Panc1 (cell line): ENCODE measurements at regions not wholly inside any gene's neighbourhood (a gene's known extent, or its start where the extent isn't known, plus 50 kb on each side); places are given as distances from the start of the nearest gene placed in this dataset.

Experiments
- ATAC-seq: fragments of 200-7000 bp; cut with Tn5 transposase; 2 replicates; pipeline ENCODE4 v1.9.1; 2020; ENCODE audit warnings: mild to moderate bottlenecking, moderate library complexity
- BruUV-seq: library from RNA; stranded (reverse); fragments of 400-500 nt; replicated peaks from 2 replicates; lab custom pipeline; 2021; lab: Mats Ljungman, UMichigan
- CTCF ChIA-PET: fragments of 300-600 bp; sonication (Branson Sonifier 250); formaldehyde crosslinking; loops from one replicate; lab custom pipeline; 2022; ENCODE audit warnings: antibody characterized with exemption; lab: Charles Lee
- POLR2A ChIA-PET: fragments of 300-600 bp; sonication (Branson Sonifier 250); formaldehyde crosslinking; loops from one replicate; lab custom pipeline; 2022; ENCODE audit warnings: antibody characterized with exemption; lab: Charles Lee
- DNase-seq: peaks from one replicate; pipeline ENCODE4 v3.0.0-alpha.2; 2010; ENCODE audit warnings: low read depth, low spot score
- H3K27ac ChIP-seq: 2 replicates; pipeline ENCODE4 v1.5.1; 2011; ENCODE audit warnings: mild to moderate bottlenecking, low read length, inconsistent platforms
- H3K27me3 ChIP-seq: fragments of 200-500 bp; sonication (Bioruptor generic); 2 replicates; pipeline ENCODE4 v1.6.0; 2014; ENCODE audit warnings: low read length, inconsistent platforms; ENCODE audit not compliant: control insufficient read depth, insufficient read depth
- H3K36me3 ChIP-seq: fragments of 200-500 bp; sonication (Bioruptor generic); 2 replicates; pipeline ENCODE4 v1.5.1; 2014; ENCODE audit warnings: inconsistent platforms, mild to moderate bottlenecking, low read length, moderate library complexity; ENCODE audit not compliant: control insufficient read depth, insufficient read depth
- H3K4me1 ChIP-seq: 2 replicates; pipeline ENCODE4 v1.5.1; 2011; ENCODE audit warnings: inconsistent platforms, mild to moderate bottlenecking, low read length, moderate library complexity; ENCODE audit not compliant: control insufficient read depth, insufficient read depth
- H3K4me3 ChIP-seq, 2 experiments: 2 replicates each; pipeline ENCODE4 v1.5.1; 2011 to 2012; ENCODE audit warnings: low read depth in 2 of 2, low read length in 2 of 2, mild to moderate bottlenecking in 2 of 2, inconsistent platforms in 1 of 2, moderate library complexity in 1 of 2
- H3K9me3 ChIP-seq: fragments of 200-500 bp; sonication (Bioruptor generic); 2 replicates; pipeline ENCODE4 v1.5.1; 2014; ENCODE audit warnings: low read depth, mild to moderate bottlenecking, inconsistent platforms, low read length, moderate library complexity; ENCODE audit not compliant: control insufficient read depth, insufficient read depth
- POLR2AphosphoS5 ChIP-seq: IDR thresholded peaks from 2 replicates; pipeline ENCODE4 v1.6.1; 2012; ENCODE audit warnings: mild to moderate bottlenecking, low read depth, low read length, moderate library complexity
- SIN3A ChIP-seq: IDR thresholded peaks from 2 replicates; pipeline ENCODE4 v1.6.1; 2012; ENCODE audit warnings: low read depth, mild to moderate bottlenecking, low read length, moderate library complexity, borderline replicate concordance; ENCODE audit not compliant: insufficient read depth
- TCF7L2 ChIP-seq: IDR thresholded peaks from 2 replicates; pipeline ENCODE4 v1.6.1; 2011; ENCODE audit warnings: mild to moderate bottlenecking, low read depth, low read length, inconsistent platforms
- in situ Hi-C: cut with HindIII; loops from 2 replicates; pipeline ENCODE4 v1.10.0; 2016; ENCODE audit warnings: low sequenced_read_pairs, low pct_unique_long_range_greater_than_20kb
- intact Hi-C: fragments of 100-400 bp; cut with micrococcal nuclease; formaldehyde crosslinking; loops from one replicate; pipeline ENCODE4 v1.10.0; 2022; ENCODE audit not compliant: unreplicated experiment
- TF ChIP-seq, protein P1 (sequence below), 2 experiments: IDR thresholded peaks; 2 replicates each; pipeline ENCODE4 v1.6.1; 2011 to 2012; ENCODE audit warnings: low read depth in 2 of 2, control low read depth in 1 of 2, low read length in 1 of 2, mild to moderate bottlenecking in 1 of 2, moderate library complexity in 1 of 2; ENCODE audit not compliant: insufficient read depth in 1 of 2
- TF ChIP-seq, protein P2 (sequence below): fragments of 450-650 bp; IDR thresholded peaks from 2 replicates; pipeline ENCODE4 v1.5.1; 2017; ENCODE audit warnings: mild to moderate bottlenecking

DNA sequence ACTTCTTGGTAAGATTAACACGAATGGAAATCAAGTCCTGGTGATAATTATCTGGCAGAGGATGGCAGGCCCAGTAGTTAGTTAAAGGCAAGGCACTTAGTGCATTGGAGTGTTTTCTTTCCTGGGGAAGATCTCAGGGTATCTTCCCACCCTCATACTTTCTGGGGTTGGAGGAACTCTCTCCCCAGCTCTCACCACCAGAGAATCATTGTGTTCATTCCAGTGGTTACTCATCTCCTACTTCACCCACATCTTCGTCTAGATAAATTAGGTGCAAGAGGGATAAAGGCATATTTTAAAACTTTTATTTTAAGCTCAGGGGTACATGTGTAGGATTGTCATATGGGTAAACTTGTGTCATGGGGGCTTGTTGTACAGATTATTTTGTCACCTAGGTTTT, 67.5 kb upstream of the SH3RF1 start:
- no peaks in the 10 kb centered on the region for H3K27me3 ChIP-seq
- CTCF ChIA-PET = no interaction called here
- intact Hi-C loops = no loop called here
- POLR2A ChIA-PET = no interaction called here
- TF ChIP-seq TCF7L2 = no peak
- no peak for TF ChIP-seq POLR2AphosphoS5
- TF ChIP-seq, protein P1, sequence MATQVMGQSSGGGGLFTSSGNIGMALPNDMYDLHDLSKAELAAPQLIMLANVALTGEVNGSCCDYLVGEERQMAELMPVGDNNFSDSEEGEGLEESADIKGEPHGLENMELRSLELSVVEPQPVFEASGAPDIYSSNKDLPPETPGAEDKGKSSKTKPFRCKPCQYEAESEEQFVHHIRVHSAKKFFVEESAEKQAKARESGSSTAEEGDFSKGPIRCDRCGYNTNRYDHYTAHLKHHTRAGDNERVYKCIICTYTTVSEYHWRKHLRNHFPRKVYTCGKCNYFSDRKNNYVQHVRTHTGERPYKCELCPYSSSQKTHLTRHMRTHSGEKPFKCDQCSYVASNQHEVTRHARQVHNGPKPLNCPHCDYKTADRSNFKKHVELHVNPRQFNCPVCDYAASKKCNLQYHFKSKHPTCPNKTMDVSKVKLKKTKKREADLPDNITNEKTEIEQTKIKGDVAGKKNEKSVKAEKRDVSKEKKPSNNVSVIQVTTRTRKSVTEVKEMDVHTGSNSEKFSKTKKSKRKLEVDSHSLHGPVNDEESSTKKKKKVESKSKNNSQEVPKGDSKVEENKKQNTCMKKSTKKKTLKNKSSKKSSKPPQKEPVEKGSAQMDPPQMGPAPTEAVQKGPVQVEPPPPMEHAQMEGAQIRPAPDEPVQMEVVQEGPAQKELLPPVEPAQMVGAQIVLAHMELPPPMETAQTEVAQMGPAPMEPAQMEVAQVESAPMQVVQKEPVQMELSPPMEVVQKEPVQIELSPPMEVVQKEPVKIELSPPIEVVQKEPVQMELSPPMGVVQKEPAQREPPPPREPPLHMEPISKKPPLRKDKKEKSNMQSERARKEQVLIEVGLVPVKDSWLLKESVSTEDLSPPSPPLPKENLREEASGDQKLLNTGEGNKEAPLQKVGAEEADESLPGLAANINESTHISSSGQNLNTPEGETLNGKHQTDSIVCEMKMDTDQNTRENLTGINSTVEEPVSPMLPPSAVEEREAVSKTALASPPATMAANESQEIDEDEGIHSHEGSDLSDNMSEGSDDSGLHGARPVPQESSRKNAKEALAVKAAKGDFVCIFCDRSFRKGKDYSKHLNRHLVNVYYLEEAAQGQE (IDR thresholded peaks at IDR 0.05; ENCODE audit: insufficient read depth in 1 of 2, low read depth in 2 of 2, low read length in 1 of 2) = no peak
- TF ChIP-seq, protein P2, sequence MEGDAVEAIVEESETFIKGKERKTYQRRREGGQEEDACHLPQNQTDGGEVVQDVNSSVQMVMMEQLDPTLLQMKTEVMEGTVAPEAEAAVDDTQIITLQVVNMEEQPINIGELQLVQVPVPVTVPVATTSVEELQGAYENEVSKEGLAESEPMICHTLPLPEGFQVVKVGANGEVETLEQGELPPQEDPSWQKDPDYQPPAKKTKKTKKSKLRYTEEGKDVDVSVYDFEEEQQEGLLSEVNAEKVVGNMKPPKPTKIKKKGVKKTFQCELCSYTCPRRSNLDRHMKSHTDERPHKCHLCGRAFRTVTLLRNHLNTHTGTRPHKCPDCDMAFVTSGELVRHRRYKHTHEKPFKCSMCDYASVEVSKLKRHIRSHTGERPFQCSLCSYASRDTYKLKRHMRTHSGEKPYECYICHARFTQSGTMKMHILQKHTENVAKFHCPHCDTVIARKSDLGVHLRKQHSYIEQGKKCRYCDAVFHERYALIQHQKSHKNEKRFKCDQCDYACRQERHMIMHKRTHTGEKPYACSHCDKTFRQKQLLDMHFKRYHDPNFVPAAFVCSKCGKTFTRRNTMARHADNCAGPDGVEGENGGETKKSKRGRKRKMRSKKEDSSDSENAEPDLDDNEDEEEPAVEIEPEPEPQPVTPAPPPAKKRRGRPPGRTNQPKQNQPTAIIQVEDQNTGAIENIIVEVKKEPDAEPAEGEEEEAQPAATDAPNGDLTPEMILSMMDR = no peak
- TF ChIP-seq SIN3A = no peak
- H3K4me1 ChIP-seq = no peaks in the 10 kb centered on the region
- DNase-seq (no peak), ATAC-seq (no peak)
- no TSS peak for BruUV-seq
- in situ Hi-C loops = no loop called here
- no peak overlapping the region for H3K27ac ChIP-seq
- H3K4me3 ChIP-seq = no peak overlapping the region
- no peaks in the 10 kb centered on the region for H3K9me3 ChIP-seq
- no peaks in the 10 kb centered on the region for H3K36me3 ChIP-seq

DNA sequence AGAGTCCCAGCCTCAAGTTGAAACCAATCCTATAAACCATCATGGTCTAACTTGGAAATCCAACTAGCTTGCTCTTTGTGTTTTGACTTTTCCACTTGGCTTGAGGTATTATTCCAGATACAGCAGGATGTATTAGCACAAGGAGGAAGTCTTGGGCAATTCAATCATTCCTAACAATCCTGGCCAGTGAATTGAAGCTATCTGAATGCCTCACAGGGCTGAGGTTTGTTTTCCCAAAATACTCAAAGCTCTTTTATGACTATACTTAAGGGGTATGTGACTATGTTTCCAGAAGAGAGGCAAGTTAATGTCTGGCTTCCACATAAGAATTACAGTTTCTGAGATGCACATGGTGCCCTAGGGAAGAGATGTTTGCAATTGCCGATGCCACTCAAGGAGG, 66.8 kb upstream of the SH3RF1 start:
- no TSS peak for BruUV-seq
- no peaks in the 10 kb centered on the region for H3K4me1 ChIP-seq
- H3K9me3 ChIP-seq = no peaks in the 10 kb centered on the region
- intact Hi-C loops (no loop called here), in situ Hi-C loops (no loop called here)
- no peak for ATAC-seq
- no peak for DNase-seq
- ChIA-PET CTCF (no interaction called here), POLR2A (no interaction called here)
- TF ChIP-seq POLR2AphosphoS5 (no peak), TCF7L2 (no peak), SIN3A (no peak)
- TF ChIP-seq, protein P2 = no peak
- TF ChIP-seq, protein P1 (IDR thresholded peaks at IDR 0.05; ENCODE audit: insufficient read depth in 1 of 2, low read depth in 2 of 2, low read length in 1 of 2) = no peak
- no peak overlapping the region for H3K27ac ChIP-seq
- no peaks in the 10 kb centered on the region for H3K27me3 ChIP-seq
- no peaks in the 10 kb centered on the region for H3K36me3 ChIP-seq
- H3K4me3 ChIP-seq = no peak overlapping the region
